Neural progenitor cell (in vitro differentiated cells): ENCODE measurements at regions not wholly inside any gene's neighbourhood (a gene's known extent, or its start where the extent isn't known, plus 50 kb on each side); places are given as distances from the start of the nearest gene placed in this dataset.

Experiments used
- CTCF ChIP-seq: fragments of 200-600 bp; sonication (generic); IDR thresholded peaks from 2 replicates; pipeline ENCODE4 v1.5.1; 2017; ENCODE audit warnings: antibody characterized with exemption, mild to moderate bottlenecking
- EZH2 ChIP-seq: fragments of 200-600 bp; sonication (generic); IDR thresholded peaks from 2 replicates; pipeline ENCODE4 v1.6.1; 2017; ENCODE audit warnings: antibody characterized with exemption, mild to moderate bottlenecking, moderate library complexity

DNA sequence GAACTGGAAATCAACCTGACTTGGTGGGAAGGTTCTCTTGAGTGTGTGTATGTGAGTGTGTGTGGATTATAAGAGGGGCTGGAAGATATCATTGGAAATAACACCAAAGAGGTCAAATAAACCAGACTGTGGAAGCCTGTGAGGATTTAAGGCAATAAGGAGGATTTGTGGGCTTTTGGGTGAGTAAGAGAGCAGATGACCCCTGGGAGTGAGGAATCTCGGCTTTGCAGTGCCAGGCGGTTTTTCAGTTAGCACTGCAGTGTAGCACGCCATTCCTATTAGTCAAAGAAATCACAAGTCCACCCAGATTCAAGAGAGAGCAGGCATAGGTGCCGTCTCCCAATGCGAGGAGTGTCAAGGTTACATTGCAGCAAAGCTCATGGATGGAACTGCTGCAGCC lies 63.3 kb downstream of the CALM1 start:
- no peak for TF ChIP-seq CTCF
- TF ChIP-seq EZH2 = no peak
